ENCODE measurements at regions not wholly inside any gene's neighbourhood (a gene's known extent, or its start where the extent isn't known, plus 50 kb on each side); places are given as distances from the start of the nearest gene placed in this dataset.

GRCh38 chr3:40872258-40872920 is 326.9 kb upstream of the CTNNB1 start:
- TF ChIP-seq CTCF (IDR thresholded peaks at IDR 0.05; ENCODE audit: borderline replicate concordance, extremely low read depth, low read length, poor library complexity, severe bottlenecking) (no peak), EZH2 (IDR thresholded peaks at IDR 0.05; ENCODE audit: borderline replicate concordance, low read depth, low read length, severe bottlenecking) (no peak)

Measured in DND-41 (cell line).